HL-60/S4 treated with retinoic acid at 250 ng/mL for 4 days and 3 days (cell line): ENCODE measurements at regions not wholly inside any gene's neighbourhood (a gene's known extent, or its start where the extent isn't known, plus 50 kb on each side); places are given as distances from the start of the nearest gene placed in this dataset.

Experiments used
- in situ Hi-C: fragments of 300-500 bp; cut with MboI; formaldehyde crosslinking; loops from 2 replicates; pipeline ENCODE4 v1.7.0; 2022; ENCODE audit warnings: low sequenced_read_pairs

DNA sequence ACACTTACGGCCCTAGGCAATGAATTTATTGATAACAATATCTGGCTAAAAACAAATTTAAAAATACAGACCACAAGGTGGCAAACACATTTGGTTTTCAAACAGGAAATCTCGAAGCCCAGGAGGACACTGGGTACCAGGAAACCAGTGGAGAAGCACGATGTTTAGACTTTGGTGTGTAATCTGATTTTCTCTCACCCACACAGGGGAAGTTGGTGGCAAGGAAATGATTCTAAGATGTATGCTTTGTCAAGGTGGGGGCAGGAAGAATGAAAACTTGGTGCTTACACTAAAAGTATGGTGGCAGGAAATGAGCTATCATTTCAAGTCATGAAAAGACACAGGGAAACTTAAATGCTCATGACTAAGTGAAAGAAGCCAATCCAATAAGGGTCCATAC lies 113.2 kb upstream of the ANKRD1 start:
- in situ Hi-C loops: no loop called here

DNA sequence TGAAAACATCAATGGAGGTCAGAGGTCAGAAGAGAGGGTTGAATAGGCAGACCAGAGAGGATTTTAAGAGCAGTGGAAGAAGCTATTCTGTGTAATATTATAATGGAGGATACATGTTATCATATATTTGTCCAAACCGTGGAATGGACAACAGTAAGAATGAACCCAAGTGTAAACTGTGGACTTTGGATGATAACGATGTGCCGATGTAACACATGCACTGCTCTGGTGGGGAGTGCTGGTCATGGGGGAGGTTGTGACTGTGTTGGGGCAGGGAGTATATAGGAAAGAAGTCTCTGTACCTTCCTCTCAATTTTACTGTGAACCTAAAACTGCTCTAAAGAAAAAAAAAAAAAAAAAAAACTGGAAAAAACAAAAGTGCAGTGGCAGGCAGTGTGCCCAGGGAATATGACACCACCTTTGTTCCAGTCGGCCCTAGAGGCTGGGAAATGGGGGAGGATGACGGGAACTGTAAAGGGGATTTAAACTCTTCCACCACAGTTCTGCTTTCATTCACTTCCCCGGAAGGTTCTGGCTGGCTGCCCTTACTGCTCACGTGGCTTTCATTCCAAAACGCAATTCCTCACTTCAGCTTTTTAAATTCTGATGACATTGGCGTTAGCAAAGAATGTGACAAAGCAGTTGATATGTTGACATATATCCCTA lies 113.7 kb upstream of the ANKRD1 start:
- in situ Hi-C loops: no loop called here

DNA sequence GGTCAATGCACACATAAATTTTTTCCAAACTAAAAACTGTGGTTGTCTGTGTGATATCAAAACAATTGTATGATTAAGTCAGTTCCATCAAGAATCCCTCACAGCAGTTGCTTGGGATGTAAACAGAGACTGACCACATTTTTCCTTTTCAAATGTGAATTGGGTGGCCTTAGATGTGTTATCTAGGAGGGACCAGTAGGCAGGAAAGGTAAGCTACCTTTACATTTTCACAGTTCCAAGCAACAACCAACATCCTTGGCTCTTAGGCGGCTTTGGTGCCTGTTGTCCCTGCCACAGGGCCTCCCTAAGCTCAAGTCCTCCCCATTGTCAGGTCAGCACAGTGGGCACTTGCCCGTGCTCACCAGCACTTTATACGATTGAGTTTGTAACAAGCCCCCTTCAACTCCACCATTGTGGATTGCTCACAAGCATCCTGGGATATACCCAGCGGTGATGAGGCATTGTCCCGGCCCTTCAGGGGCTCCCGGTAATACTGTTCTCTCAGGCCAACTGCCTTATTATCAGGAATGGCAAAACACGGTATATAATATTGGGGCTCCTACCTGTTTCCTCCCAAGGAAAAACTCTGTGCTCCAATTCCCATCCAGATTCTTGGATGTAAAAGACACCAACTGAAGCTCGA lies 114.9 kb upstream of the ANKRD1 start:
- in situ Hi-C loops: no loop called here

DNA sequence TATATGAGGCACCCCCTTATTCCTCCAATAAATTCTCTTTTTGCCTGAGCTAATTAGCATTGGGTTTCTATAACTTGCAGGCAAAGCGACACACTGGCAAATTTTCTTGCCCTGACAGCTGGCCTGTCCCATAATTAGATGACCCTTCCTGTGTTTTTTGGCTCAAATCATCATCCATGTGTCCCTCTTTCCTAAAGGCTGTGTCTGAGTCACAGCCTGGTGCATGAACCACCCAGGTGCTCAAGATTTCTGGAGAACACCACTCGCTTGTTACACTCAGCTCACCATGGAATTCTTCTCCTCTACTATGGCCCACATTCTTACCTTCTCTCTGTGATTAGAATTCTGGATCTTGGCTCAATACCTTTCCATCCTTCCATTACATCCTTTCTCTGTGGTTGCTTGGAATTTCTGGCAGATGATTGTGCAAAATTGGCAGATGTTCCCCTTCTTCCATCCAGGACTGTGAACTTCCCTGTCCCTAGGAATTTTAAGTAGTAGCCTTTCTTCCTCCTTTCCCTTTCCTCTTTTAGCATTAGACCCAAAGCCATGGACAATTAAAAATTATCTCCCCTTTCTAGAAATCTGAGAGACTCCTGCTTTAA lies 116.0 kb upstream of the ANKRD1 start:
- in situ Hi-C loops: no loop called here

DNA sequence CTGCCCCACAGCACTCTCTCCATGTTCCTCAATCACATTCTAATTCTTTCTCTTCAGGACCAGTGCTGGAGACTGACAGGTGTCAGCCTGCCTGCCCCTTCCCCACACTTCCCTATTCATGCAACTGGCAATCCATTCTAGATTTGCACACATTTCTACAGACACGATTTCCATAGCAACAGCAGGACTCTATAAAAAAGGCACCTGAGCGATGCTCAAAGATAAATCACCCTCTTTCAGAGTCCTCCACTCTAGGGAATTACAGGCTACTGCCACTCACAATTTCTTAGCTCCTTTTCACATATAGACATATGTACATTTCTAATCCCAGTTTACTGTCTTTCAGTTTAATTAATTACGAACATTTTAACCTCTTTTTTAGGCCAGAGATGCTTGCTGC lies 118.1 kb upstream of the ANKRD1 start:
- in situ Hi-C loops: no loop called here

DNA sequence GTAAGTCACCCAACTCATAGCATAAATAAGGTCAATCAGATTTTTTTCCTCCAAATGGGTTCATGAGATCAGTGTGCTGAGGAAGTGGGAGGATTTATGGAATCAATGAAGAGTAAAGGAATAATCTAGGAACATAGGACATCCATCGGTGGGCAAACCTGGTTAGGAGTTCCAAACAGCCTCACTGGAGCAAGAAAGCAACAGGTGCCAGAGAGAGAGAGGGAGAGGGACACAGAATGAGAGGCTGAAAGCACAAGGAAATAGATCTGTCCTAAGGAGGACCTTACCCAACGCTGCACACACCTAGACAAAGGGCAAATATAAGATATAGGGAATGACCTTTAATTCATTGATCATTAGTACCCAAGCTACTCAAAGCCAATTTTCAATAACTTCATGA lies 119.5 kb upstream of the ANKRD1 start:
- in situ Hi-C loops: no loop called here

DNA sequence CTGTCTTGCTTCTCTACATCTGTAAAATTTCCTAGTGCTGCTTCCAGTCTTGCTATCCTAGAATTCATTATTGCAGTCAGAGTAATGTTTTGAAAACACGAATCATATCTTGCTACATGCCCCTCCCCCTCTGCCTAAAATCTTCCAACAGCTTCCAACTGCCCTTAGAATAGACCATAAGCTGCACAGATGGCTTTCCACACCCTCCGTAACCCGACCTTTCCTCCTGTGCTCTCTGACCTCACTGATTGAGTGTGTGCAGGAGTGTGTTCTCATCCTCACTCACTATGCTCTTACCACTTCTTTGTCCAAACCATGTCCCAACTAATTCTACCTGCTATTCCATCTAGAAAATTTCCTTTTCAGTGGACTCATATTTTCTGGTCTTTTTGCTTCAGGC lies 121.2 kb upstream of the ANKRD1 start:
- in situ Hi-C loops: no loop called here

DNA sequence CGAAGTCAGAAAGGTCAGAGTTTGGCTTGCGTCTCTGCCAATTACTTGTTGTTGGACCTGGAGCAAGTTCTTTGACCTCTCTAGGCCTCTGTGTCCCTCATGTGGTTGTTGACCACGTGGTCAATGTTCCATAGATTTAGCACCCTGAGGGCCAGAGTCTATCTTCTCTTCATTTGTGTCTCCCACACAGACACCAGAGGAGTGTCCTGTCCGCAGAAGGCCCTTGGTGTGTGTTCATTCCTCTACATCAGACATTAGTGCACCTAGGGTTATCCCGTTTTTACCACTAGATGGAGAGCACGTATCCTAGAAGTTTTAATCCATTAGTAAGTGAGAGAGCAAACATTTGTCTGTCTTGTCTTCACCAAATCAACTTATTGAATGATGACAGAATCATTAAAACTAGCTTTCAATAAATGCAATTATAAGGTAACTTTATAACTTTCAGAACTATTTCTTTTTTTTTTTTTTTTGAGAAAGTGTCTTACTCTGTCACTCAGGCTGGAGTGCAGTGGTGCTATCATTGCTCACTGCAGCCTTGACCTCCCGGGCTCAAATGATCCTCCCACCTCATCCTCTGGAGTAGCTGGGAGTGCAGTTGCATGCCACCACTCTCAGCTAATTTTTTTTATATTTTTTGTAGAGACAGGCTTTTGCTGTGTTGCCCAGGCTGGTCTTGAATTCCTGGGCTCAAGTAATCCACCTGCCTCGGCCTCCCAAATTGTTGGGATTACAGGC lies 122.5 kb upstream of the ANKRD1 start:
- in situ Hi-C loops: no loop called here

DNA sequence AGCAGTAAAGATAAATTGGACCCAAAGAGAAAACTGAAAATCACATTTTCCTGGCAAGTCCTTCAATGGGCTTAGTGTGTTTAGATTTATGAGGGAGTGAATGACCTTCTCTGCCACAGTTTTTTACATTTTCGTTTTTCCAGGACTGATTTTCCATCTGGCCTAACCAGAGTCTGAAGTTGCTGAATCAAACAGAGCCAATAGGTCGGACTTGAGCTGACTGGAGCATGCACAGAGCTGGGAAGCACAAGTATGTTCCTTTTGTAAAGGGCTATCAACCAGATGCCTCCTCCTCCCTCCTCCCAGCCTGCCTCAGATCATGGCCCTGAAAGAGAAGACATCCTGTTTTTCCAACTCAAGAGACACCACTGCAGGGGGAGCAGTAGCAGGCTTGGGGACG lies 126.0 kb upstream of the ANKRD1 start:
- in situ Hi-C loops: no loop called here

DNA sequence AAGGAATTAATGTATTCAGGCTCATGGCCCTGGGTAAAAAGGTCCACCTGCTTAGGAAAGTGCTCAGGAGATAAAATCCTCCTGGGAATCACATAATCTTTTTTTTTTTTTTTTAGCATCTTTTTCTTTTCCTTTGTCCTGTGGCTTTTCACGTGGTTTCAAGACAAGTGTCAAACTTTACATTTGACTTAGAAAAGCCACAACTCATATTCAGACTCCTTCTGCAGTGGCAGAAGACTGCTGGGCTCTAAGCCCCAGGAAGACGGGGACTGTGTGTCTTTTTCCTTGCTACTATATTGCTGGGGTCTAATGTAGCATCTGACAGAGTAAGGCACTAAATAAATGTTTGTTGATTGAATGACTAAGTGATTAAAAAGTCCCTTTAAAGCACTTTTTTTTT lies 127.5 kb upstream of the ANKRD1 start:
- in situ Hi-C loops: no loop called here

DNA sequence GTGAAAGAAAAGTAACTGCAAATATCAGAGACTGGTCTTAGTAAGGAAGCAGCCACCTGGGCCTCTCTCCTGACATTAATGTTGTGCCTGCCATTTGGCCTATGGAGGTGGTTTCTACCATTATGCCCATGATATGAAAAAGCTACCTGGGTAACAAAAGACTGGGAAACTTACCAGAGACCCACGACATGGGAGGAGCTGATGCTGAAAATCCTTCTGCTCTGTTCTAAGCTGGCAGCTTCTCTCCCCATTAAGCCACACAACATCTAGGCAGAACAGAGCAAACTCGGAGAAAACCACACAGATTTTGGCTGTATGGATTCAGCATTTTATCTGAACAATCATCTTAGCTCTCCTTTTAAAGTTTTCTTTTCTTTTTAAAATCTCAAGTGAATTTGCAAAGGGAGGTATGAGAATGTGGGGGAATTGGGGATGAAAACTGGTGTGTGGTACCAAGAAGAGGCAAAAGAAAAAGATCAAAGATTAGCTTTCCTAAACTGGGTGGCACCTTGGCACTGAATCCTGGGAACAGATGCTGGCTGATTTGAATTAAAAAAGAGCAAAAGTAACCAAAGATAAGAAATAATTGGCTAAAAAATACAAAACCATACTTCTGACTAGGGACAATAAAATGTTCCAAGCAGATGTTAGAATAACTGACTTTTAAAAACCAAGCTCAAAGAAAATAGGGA lies 128.6 kb upstream of the ANKRD1 start:
- in situ Hi-C loops: no loop called here

DNA sequence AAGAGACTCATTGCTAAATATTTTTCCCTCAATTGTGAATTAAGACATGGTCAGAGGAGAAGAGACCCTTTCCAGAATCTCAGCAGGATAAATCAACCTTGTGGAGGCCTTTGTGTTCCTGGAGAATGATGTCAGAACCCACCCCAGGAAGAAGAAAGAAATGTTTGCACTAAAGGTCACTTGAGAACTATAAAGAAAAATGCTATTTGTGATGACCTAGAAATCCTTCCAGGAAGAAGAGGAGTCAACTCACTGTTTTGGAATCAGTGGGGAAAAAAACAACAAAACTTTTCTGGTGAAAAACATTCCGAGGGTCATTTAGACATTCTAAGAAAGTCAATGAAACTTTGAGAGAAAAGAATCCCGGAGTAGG lies 129.1 kb upstream of the ANKRD1 start:
- in situ Hi-C loops: no loop called here

DNA sequence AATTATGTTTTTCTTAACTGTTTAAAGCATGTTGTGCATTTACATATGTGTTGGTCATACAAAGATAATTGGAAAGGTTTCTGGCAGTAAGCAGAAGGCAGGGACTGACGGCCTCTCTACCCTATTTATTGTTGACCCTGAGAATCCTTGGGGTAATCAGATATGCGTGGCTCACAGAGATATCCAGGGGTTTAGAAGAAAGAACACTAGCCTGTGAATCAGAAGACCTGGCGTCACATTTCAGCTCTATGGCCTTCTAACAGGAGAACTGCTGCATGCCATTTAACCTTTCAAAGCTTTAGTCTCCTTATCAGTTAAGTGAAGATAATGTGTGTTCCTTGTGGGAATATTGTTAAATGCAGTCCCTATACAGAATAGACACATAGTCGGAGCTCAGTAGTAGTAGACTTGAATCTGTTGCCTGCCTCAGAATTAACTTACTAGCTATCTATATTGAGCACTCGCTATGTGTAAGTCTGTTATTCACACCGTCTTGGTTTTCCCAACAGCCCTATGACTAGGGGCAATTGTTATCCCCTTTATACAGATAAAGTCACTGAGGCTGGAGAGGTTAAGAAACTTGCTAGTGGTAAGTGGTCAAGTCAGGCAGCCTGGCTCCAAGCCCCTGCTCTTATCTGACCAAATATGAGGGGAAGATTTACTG lies 129.6 kb upstream of the ANKRD1 start:
- in situ Hi-C loops: no loop called here

DNA sequence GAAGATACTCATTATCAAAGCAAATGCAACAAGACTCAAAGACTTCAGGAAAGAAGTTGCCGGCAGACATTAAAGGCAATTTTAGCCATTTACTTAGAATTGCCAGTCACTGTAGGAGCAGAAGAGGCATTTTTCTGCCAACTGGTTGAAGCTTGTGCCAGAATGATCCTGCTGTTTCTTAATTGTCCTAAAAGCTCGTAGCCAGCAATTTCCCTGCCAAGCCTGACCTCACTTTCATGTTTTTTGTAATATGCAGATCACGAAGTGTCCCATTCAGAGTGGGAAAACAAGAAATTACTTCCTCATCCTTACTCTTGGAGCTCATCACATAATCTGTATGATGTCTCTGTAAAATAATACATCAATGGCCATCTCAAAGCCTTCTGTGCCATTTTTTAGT lies 130.9 kb upstream of the ANKRD1 start:
- in situ Hi-C loops: no loop called here

DNA sequence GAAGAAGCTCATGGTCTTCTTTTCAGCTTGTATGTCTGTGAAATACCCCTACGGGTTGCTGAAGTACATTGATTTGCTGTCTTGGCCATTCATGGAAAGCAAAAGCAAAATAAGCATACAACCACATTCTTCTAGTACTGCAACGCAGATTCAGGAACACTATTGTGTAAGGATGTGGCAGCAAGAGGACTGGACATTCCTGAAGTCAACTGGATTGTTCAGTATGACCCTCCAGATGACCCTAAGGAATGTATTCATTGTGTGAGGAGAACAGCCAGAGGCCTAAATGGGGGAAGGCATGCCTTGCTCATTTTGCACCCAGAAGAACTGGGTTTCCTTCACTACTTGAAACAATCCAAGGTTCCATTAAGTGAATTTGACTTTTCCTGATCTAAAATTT lies 133.4 kb upstream of the ANKRD1 start:
- in situ Hi-C loops: no loop called here

DNA sequence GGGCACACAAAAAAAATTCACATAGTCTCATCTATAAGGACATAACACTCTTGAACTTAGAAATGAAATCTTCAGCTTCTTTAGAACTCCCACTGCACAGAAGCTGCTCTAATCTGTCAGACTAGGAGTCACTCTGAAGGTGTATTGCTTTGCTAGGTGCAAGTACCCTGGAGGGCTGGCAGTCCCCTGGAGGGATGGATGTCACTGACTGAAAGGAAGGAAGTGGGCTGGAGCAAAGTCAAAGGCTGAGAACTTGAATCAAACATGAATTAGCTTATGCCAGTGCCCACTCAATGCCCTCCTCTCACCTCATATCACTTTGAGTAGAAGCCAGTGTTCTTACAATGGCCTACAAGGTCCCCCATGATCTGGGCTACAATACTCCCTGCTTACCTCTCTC lies 140.3 kb upstream of the ANKRD1 start:
- in situ Hi-C loops: no loop called here

DNA sequence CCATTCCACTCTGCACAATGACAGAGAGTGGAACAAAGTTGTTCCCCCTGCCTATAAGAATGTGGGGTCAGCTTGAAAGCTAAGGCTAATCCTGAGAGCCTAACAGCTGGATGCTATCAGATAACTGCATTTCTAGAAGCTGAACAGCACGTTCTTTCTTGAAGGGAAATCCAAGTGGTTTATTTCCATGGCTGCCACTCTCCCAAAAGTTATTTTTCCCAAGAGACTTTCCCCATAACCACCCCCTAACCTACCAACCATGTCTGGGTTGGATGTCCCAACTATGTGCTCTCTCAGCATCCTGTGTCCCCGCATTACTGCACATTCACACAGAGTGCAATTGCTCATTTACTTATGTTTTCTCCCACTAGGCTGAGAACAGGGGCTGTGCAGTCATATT lies 140.7 kb upstream of the ANKRD1 start:
- in situ Hi-C loops: no loop called here

DNA sequence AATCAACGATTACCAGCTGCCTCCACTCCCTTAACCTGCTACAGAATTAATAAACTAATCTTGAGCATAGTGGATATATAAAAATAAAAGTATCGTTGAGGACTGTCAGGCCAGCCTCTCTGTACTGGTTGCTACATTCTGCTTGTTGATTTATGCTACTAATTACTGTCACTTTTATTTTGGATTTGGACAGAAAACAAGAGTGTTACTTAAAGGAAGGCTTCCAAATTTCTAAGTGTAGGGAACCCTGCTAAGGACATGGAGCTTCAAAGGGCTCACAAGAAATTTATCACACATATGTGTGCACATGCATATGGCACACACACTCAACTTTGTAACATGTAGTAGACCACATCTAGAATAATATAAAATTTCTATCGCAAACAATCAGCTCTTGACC lies 141.2 kb upstream of the ANKRD1 start:
- in situ Hi-C loops: no loop called here

DNA sequence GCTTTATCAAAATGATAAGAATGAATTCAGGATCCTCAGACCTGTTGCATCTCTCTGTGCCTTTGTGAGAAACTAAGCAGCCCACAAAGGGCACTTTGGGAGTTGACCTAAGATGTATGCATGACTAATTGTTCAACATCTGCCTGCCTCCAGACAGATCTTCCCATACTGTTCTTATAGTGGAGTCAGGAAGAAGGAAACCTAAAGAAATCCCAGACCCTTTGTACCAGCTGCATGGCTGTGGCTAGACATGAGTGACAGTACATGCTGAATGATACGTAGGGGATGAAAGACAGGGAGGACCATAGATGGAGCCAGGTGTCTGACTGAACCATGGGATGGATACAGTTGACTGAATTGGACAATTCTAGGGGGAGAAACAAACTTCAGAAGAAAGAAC lies 148.7 kb upstream of the PCGF5 start:
- in situ Hi-C loops: no loop called here

DNA sequence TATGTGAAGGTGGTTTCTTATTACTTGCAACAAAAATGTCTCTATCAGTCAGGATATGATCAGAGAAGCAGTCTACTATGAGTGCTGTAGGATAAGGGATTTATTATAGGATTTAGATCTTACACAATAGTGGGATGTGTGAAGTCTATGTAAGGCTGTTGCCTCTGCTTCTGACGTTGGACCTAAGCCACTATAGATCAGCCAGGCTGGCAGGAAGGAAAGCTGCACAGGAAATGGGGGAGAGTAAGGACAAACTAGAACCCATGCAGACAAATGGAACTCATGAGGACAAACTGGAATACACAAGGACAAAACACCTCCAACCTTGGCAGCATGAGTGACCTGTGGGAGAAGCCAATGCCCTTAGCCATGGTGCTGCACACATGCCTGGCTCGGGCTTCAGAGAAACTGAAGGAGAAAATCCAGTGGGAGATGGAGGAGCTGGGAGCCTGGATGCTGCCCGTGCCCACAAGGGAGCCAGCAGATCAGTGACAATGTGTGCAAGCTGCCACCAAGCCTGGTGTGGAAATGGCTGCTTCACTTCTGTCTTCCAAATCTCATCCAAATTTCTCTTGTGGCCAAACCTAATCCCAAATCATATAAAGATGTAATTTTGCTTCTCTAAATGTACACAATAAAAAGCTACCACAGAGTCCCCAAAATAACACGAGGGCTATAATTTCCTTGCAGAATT lies 147.0 kb upstream of the PCGF5 start:
- in situ Hi-C loops: no loop called here
